Activated CD8-positive, alpha-beta T cell treated with anti-CD3 and anti-CD28 coated beads for 36 hours (primary cell): ENCODE measurements at regions not wholly inside any gene's neighbourhood (a gene's known extent, or its start where the extent isn't known, plus 50 kb on each side); places are given as distances from the start of the nearest gene placed in this dataset.

Experiments used
- ATAC-seq: fragments of 200-7000 bp; cut with Tn5 transposase; one replicate; pipeline ENCODE4 v1.10.0; 2021; ENCODE audit warnings: mild to moderate bottlenecking, moderate library complexity
- CTCF ChIA-PET: fragments of 350-600 bp; sonication (Branson Sonifier 250); formaldehyde crosslinking; loops from one replicate; lab custom pipeline; 2021; ENCODE audit warnings: antibody characterized with exemption; lab: Charles Lee
- POLR2A ChIA-PET: fragments of 350-600 bp; sonication (Branson Sonifier 250); formaldehyde crosslinking; loops from one replicate; lab custom pipeline; 2021; ENCODE audit warnings: antibody characterized with exemption; lab: Charles Lee
- DNase-seq: peaks from one replicate; pipeline ENCODE4 v3.0.0-alpha.2; 2020
- H3K27ac Mint-ChIP-seq: one replicate; pipeline ENCODE4 v1.8.0; 2021; ENCODE audit warnings: mild to moderate bottlenecking, mixed read lengths
- H3K27me3 Mint-ChIP-seq: one replicate; pipeline ENCODE4 v1.8.0; 2021; ENCODE audit warnings: mixed read lengths
- H3K36me3 Mint-ChIP-seq: one replicate; pipeline ENCODE4 v1.8.0; 2021; ENCODE audit warnings: low read depth, mixed read lengths
- H3K4me1 Mint-ChIP-seq: one replicate; pipeline ENCODE4 v1.8.0; 2021; ENCODE audit warnings: low read depth, mixed read lengths
- H3K4me3 Mint-ChIP-seq: one replicate; pipeline ENCODE4 v1.8.0; 2021; ENCODE audit warnings: mild to moderate bottlenecking, moderate library complexity, mixed read lengths
- H3K9me3 Mint-ChIP-seq: one replicate; pipeline ENCODE4 v1.8.0; 2021; ENCODE audit warnings: mixed read lengths
- intact Hi-C: fragments of 100-400 bp; cut with micrococcal nuclease; formaldehyde crosslinking; loops from one replicate; pipeline ENCODE4 v1.10.0; 2022
- TF ChIP-seq, protein P1 (sequence below): fragments of 200-600 bp; IDR thresholded peaks from one replicate; pipeline ENCODE4 v1.8.0; 2022; ENCODE audit warnings: antibody characterized with exemption, mild to moderate bottlenecking

DNA sequence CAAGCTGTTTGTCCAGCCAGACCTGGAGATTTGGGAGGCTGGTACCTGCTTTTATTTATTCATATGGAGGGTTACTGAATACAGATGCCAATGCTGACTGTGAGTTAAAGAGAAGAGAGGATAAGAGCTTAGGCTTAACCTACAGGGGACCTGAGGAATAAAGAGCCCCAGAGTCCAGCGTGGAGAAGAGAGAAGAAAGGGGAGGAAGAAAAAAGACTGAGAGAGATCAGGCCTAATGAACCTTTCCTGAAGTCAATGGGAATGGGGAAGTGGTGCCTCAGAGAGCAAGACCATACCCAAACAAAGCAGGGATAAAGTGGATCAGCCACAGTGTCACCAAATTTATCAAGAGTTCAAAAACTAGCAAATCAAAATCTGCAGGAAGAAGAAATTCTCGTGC, 348.6 kb upstream of the KCNH7 start:
- CTCF ChIA-PET: no interaction called here
- H3K36me3 Mint-ChIP-seq: no peaks in the 10 kb centered on the region

DNA sequence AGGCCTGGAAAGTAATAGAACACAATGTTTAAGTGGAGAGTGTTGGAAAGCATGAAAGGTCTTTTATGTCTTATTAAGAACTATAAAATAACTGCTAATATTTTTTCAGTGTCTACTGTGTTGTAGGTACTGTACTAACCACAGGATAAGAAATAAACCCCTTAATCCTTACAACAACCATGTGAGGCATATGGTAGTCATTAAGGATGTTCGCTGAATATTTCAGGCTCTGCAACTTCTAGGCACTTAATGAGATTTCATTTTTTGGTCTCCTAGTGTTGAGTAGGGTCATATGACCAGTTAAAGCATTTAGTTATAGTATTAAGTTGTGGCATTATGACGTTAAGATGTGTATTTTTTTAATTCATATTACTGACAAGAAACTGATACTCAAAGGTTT, 346.6 kb upstream of the KCNH7 start:
- DNase-seq (no peak), ATAC-seq (no peak)
- ChIA-PET CTCF (no interaction called here), POLR2A (no interaction called here)
- no peak overlapping the region for H3K4me3 Mint-ChIP-seq
- TF ChIP-seq, protein P1, sequence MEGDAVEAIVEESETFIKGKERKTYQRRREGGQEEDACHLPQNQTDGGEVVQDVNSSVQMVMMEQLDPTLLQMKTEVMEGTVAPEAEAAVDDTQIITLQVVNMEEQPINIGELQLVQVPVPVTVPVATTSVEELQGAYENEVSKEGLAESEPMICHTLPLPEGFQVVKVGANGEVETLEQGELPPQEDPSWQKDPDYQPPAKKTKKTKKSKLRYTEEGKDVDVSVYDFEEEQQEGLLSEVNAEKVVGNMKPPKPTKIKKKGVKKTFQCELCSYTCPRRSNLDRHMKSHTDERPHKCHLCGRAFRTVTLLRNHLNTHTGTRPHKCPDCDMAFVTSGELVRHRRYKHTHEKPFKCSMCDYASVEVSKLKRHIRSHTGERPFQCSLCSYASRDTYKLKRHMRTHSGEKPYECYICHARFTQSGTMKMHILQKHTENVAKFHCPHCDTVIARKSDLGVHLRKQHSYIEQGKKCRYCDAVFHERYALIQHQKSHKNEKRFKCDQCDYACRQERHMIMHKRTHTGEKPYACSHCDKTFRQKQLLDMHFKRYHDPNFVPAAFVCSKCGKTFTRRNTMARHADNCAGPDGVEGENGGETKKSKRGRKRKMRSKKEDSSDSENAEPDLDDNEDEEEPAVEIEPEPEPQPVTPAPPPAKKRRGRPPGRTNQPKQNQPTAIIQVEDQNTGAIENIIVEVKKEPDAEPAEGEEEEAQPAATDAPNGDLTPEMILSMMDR: no peak
- no peaks in the 10 kb centered on the region for H3K27me3 Mint-ChIP-seq
- no peaks in the 10 kb centered on the region for H3K9me3 Mint-ChIP-seq
- H3K27ac Mint-ChIP-seq: no peak overlapping the region
- intact Hi-C loops: no loop called here
- H3K4me1 Mint-ChIP-seq: no peaks in the 10 kb centered on the region
- no peaks in the 10 kb centered on the region for H3K36me3 Mint-ChIP-seq

More for the DNA sequence above, 348.6 kb upstream of the KCNH7 start:
- no peak for ATAC-seq
- no peak for DNase-seq
- no peaks in the 10 kb centered on the region for H3K9me3 Mint-ChIP-seq
- no peaks in the 10 kb centered on the region for H3K27me3 Mint-ChIP-seq
- H3K4me3 Mint-ChIP-seq: no peak overlapping the region
- no peak overlapping the region for H3K27ac Mint-ChIP-seq
- TF ChIP-seq, protein P1: no peak
- intact Hi-C loops: no loop called here
- H3K4me1 Mint-ChIP-seq: no peaks in the 10 kb centered on the region
- POLR2A ChIA-PET: interaction anchor here (0.6 kb wide), 1 partner anchor 704 kb away, joined by 3 read pairs; no protein-coding TSS in a partner anchor

- ChIA-PET CTCF (interaction anchor here (0.8 to 1.8 kb wide), 6 partner anchors 9 to 163 kb away, joined by 3 to 8 read pairs (median 4); no protein-coding TSS in a partner anchor), POLR2A (no interaction called here)
- ATAC-seq (no peak), DNase-seq (no peak)
- TF ChIP-seq, protein P1: no peak
- H3K4me1 Mint-ChIP-seq: no peaks in the 10 kb centered on the region
- no peaks in the 10 kb centered on the region for H3K36me3 Mint-ChIP-seq
- intact Hi-C loops: no loop called here
- no peak overlapping the region for H3K27ac Mint-ChIP-seq
- no peaks in the 10 kb centered on the region for H3K27me3 Mint-ChIP-seq
- H3K9me3 Mint-ChIP-seq: no peaks in the 10 kb centered on the region
- no peak overlapping the region for H3K4me3 Mint-ChIP-seq
These were observed 344.3 kb upstream of the KCNH7 start for GRCh38 chr2:163182764-163183354.

GRCh38 chr2:163177592-163177991, 339.0 kb upstream of the KCNH7 start:
- ChIA-PET CTCF (interaction anchor here (1.4 kb wide), 1 partner anchor 8 kb away, joined by 3 read pairs; no protein-coding TSS in a partner anchor), POLR2A (no interaction called here)
- Mint-ChIP-seq H3K36me3 (no peaks in the 10 kb centered on the region), H3K27me3 (no peaks in the 10 kb centered on the region), H3K4me1 (no peaks in the 10 kb centered on the region), H3K4me3 (no peak overlapping the region), H3K9me3 (no peaks in the 10 kb centered on the region), H3K27ac (no peak overlapping the region)
- TF ChIP-seq, protein P1: no peak
- ATAC-seq: no peak
- DNase-seq: no peak
- intact Hi-C loops: no loop called here

DNA sequence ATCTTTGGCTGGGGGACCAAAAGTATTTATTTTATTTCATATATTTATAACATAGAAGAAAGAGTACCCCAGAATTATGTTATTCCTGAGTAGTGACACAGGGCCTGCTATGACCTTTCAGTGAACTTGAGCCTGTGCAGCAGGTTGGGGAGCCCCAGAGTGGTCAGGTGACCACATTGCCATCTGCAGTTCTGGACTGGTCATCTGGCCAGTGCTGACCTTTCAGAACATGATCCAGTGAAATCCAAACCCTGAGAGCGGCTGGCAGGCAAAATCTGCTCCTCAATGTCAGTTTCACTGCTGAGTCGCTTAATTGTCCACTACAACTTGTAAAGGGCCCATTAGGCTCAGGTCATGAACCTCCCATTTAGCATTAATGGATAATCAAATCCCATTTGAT, 336.7 kb upstream of the KCNH7 start:
- CTCF ChIA-PET: no interaction called here

More for the DNA sequence above, 336.7 kb upstream of the KCNH7 start:
- intact Hi-C loops: no loop called here
- Mint-ChIP-seq H3K4me1 (no peaks in the 10 kb centered on the region), H3K36me3 (no peaks in the 10 kb centered on the region), H3K27ac (no peak overlapping the region), H3K9me3 (no peaks in the 10 kb centered on the region), H3K27me3 (no peaks in the 10 kb centered on the region), H3K4me3 (no peak overlapping the region)
- TF ChIP-seq, protein P1: no peak
- no peak for ATAC-seq
- POLR2A ChIA-PET: no interaction called here
- DNase-seq: no peak
